ENCODE measurements at regions not wholly inside any gene's neighbourhood (a gene's known extent, or its start where the extent isn't known, plus 50 kb on each side); places are given as distances from the start of the nearest gene placed in this dataset.

- DNase-seq (ENCODE audit: low read depth in 1 of 2, low spot score in 1 of 2) = no peak
Observed at GRCh38 chr22:27157666-27158370, 500.4 kb downstream of the MIAT start.

- no peak for DNase-seq (ENCODE audit: low read depth in 1 of 2, low spot score in 1 of 2)
Observed at GRCh38 chr22:27159016-27159415, 501.6 kb downstream of the MIAT start.

- DNase-seq (ENCODE audit: low read depth in 1 of 2, low spot score in 1 of 2) = no peak
Observed at GRCh38 chr22:27159716-27160295, 502.4 kb downstream of the MIAT start.

GRCh38 chr22:27163162-27164137 is 506.1 kb downstream of the MIAT start:
- DNase-seq (ENCODE audit: low read depth in 1 of 2, low spot score in 1 of 2) = no peak

- DNase-seq (ENCODE audit: low read depth in 1 of 2, low spot score in 1 of 2) = no peak
Observed at GRCh38 chr22:27164781-27165503, 507.6 kb downstream of the MIAT start.

- DNase-seq (ENCODE audit: low read depth in 1 of 2, low spot score in 1 of 2) = no peak
Observed at GRCh38 chr22:27168681-27169080, 511.3 kb downstream of the MIAT start.

- DNase-seq (ENCODE audit: low read depth in 1 of 2, low spot score in 1 of 2) = no peak
Observed at GRCh38 chr22:27170491-27170890, 513.1 kb downstream of the MIAT start.

- no peak for DNase-seq (ENCODE audit: low read depth in 1 of 2, low spot score in 1 of 2)
Observed at GRCh38 chr22:27171212-27171611, 513.8 kb downstream of the MIAT start.

- no peak for DNase-seq (ENCODE audit: low read depth in 1 of 2, low spot score in 1 of 2)
Observed at GRCh38 chr22:27173530-27173929, 516.1 kb downstream of the MIAT start.

GRCh38 chr22:27175021-27175838 is 517.8 kb downstream of the MIAT start:
- DNase-seq (ENCODE audit: low read depth in 1 of 2, low spot score in 1 of 2) = no peak

GRCh38 chr22:27175974-27176373 is 518.6 kb downstream of the MIAT start:
- DNase-seq (ENCODE audit: low read depth in 1 of 2, low spot score in 1 of 2) = no peak

GRCh38 chr22:27179161-27179560 is 521.8 kb downstream of the MIAT start:
- no peak for DNase-seq (ENCODE audit: low read depth in 1 of 2, low spot score in 1 of 2)

- no peak for DNase-seq (ENCODE audit: low read depth in 1 of 2, low spot score in 1 of 2)
Observed at GRCh38 chr22:27181537-27181936, 524.1 kb downstream of the MIAT start.

GRCh38 chr22:27183474-27183873 is 526.1 kb downstream of the MIAT start:
- DNase-seq (ENCODE audit: low read depth in 1 of 2, low spot score in 1 of 2) = no peak

- DNase-seq (ENCODE audit: low read depth in 1 of 2, low spot score in 1 of 2) = no peak
Observed at GRCh38 chr22:27185099-27185709, 527.8 kb downstream of the MIAT start.

GRCh38 chr22:27185760-27186302 is 528.4 kb downstream of the MIAT start:
- no peak for DNase-seq (ENCODE audit: low read depth in 1 of 2, low spot score in 1 of 2)

- DNase-seq (ENCODE audit: low read depth in 1 of 2, low spot score in 1 of 2) = no peak
Observed at GRCh38 chr22:27186643-27187042, 529.3 kb downstream of the MIAT start.

GRCh38 chr22:27192135-27192829 is 534.9 kb downstream of the MIAT start:
- DNase-seq (ENCODE audit: low read depth in 1 of 2, low spot score in 1 of 2) = no peak

- DNase-seq (ENCODE audit: low read depth in 1 of 2, low spot score in 1 of 2) = no peak
Observed at GRCh38 chr22:27193215-27193614, 535.8 kb downstream of the MIAT start.

Data from stimulated activated CD4-positive, alpha-beta T cell treated with anti-CD3 and anti-CD28 coated beads, Interleukin-15, amount 100 ng/mL, for 1 hour (primary cell).